ENCODE measurements at regions not wholly inside any gene's neighbourhood (a gene's known extent, or its start where the extent isn't known, plus 50 kb on each side); places are given as distances from the start of the nearest gene placed in this dataset.

GRCh38 chr11:128067780-128068179 is 519.6 kb downstream of the ETS1 start:
- ATAC-seq (ENCODE audit: low FRiP score) (no peak), DNase-seq (ENCODE audit: low spot score) (no peak)
- TF ChIP-seq CTCF (IDR thresholded peaks at IDR 0.05), result no peak

DNA sequence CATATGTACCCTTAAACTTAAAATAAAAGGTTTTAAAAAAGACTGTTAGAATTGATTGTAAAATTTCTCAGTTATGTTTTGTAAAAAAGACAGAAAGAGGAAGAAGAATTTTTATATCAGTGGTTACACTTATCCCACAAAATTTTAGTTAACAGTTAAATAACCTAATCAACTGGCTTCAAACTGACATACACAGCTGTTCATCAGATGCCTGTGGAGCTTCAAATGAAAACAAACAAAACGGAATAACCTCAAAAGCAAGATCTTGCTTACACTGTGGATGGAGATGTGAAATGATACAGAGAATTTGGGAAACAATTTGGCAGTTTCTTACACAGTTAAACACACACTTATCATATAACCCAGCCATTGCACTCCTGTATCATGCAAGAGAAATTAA is 521.0 kb downstream of the ETS1 start:
- no peak for ATAC-seq (ENCODE audit: low FRiP score)
- no peak for TF ChIP-seq CTCF (IDR thresholded peaks at IDR 0.05)
- no peak for DNase-seq (ENCODE audit: low spot score)

DNA sequence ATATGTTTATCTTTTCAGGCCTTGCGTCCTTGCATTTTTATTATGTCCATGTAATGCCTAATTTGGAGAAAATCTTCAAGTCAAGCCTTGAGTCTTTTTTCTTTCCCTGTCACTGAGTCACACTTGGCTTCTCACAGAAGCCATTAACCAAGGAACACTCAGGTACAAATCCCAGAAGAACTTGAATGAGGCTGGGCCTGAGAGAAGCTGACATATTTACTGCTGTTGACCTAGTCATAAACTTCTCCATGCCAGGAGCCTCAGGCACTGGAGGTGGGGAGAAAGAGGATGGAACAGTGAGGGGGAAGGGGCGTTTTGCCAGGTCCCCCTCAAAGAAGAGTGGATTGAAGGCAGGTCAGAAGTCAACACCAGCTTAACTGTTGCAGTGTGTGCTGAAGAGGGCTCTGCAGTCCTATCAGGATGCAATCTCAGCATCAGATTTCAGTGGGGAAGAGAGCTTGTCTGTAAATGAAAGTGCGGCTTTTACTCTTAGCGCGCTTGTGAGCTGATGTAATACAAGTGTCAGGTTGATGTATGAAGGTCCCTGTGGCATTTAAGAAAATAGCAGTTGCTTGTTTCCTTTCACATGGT is 526.0 kb downstream of the ETS1 start:
- no peak for TF ChIP-seq CTCF (IDR thresholded peaks at IDR 0.05)
- no peak for ATAC-seq (ENCODE audit: low FRiP score)
- DNase-seq (ENCODE audit: low spot score), result no peak

GRCh38 chr11:128058580-128059208 is 528.7 kb downstream of the ETS1 start:
- no peak for TF ChIP-seq CTCF (IDR thresholded peaks at IDR 0.05)
- DNase-seq (ENCODE audit: low spot score), result no peak
- no peak for ATAC-seq (ENCODE audit: low FRiP score)

GRCh38 chr11:128057786-128058395 is 529.5 kb downstream of the ETS1 start:
- DNase-seq (ENCODE audit: low spot score) (no peak), ATAC-seq (ENCODE audit: low FRiP score) (no peak)
- no peak for TF ChIP-seq CTCF (IDR thresholded peaks at IDR 0.05)

DNA sequence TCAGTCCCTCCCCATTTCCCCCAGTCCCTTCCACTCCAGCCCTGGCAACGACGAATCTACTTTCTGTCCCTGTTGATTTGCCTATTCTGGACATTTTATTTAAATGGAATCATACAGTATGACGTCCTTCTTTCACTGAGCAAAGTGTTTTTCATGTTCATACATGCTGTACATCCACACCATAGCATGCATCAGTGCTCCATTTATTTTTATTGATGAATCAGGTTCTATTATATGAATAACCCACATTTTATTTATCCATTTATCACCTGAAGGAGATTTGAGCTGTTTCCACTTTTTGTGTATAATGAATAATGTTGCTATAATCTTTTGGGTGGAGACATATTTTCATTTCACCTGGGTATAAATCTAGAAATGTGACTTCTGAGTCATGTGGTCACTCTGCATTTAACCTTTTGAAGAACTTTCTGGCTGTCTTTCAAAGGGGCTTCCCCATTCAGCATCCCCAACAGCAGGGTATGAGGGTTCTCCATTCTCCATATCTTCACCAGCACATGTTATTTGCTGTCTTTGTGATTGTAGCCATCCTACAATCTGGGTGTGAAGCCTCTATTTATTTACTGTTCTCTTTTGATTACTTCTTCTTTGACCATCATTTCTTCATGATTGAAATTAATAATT is 531.7 kb downstream of the ETS1 start:
- TF ChIP-seq CTCF (IDR thresholded peaks at IDR 0.05), result no peak
- DNase-seq (ENCODE audit: low spot score) (no peak), ATAC-seq (ENCODE audit: low FRiP score) (no peak)

Data from omental fat pad (tissue), 3 donors.